Skeletal muscle cell (primary cell): ENCODE measurements at regions not wholly inside any gene's neighbourhood (a gene's known extent, or its start where the extent isn't known, plus 50 kb on each side); places are given as distances from the start of the nearest gene placed in this dataset.

Source experiments
- DNase-seq: peaks from one replicate; pipeline ENCODE4 v3.0.0-alpha.2; 2010; ENCODE audit warnings: low read depth
- H3K4me3 ChIP-seq: 2 replicates; pipeline ENCODE4 v1.5.1; 2011; ENCODE audit warnings: low read depth, mild to moderate bottlenecking, control low read depth, low read length, moderate library complexity

DNA sequence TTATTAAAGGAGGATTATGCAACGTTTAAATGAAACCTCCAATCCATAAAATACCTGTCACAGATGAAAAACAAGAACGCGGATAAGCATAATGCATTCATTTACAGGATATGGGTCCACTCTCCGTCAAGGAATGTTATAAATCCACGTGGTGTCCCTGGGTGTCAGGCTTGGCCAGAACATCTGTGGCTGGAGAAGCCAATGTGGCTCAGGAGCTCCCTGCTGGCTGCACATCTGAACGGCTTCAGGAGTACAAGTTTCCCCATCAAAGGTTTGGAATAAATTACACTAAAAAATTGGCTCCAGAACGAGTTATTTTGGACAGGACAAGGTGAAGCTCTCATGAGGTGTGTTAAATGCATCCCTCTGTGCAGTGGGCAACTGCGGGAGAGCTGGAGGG lies 87.8 kb upstream of the LEF1 start:
- DNase-seq: no peak
- no peak overlapping the region for H3K4me3 ChIP-seq

DNA sequence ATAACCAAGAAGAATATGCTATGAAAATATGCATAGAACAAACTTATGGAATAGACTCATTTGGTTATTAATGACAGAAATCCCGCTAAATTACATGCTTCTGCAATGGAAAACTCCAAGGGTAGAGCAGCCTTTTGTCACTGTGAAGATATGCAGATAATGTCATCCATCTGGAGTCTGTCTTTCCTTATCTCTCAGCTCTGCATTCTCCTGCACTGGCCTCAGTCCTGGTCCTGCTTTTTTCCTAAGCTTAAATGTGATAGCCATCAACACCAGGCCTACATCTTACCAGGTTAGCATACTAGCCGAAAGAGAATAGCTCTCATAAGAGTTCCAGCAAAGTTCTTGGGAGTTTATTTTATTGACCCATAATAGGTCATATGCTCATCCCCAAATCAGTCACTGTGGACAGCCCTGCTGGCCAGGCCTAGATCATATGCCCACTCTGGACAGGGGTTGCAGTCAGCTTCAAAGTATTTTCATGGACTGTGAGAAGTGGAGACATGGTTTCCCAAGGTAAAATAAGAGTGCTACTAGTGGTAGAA lies 86.5 kb upstream of the LEF1 start:
- no peak for DNase-seq
- no peak overlapping the region for H3K4me3 ChIP-seq

DNA sequence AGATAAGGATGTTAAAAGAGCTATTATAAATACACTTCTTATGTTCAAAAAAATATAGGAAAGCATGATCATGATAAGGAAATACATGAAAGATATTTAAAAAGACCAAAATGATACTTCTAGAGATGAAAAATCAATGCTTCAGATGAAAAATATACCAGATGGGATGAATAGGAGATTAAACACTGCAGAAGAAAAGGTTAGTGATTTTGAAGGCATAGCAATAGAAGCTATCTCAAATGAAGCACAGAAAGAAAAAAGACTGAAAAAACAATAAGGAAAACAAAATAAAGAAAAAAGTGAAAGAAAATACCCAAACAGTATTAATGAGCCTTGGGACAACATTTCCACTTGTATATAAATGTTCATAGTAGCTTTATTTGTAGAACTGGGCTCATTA lies 80.7 kb upstream of the LEF1 start:
- DNase-seq: no peak
- no peak overlapping the region for H3K4me3 ChIP-seq

DNA sequence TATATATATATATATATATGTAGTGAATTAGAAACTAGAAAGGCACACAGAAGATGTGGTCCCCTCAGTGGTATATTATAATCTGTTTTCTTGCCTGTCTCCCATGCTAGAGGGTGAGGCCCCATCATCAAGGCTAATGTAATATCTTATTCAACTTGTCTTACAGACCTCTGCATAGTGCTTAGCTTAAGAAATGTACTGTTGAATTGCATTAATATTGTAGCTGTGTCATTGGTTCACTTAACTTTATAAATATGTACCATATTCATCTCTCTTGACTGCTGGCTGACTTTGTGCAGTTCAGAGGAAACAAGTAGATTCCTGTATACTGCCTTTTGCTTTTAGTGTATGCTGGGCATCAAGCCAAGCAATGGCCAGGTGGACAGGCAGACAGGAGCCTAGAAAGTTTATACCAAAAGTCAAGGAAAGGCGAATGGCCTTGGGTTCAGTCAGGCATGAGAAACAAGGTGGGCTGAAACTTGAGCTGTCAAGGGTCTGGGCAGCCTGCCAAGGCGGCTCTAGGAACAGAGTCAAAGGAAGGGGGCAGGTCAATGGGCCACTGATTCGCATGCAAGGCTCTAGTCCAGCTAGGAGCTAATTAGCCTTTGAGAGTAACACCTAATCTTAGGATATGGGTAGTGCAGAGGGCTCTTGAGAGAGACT lies 78.8 kb upstream of the LEF1 start:
- DNase-seq: no peak
- no peak overlapping the region for H3K4me3 ChIP-seq

DNA sequence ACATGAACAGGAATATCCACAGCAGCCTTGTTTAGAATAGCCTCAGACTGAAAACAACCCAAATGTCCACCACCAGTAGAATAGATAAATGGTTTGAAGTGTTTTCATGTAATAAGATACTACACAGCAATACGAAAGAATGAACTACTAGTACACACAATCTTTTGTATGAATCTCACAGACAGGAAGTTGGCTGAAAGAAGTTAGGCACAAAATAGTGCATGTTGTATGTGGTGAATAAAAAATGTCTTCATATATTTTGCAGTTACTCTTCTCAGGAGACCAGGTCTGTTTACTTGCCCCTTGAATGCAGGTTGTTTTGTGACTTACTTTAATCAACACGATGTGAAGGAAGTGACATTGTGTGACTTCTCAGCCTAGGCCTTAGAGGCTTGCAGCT lies 75.9 kb upstream of the LEF1 start:
- no peak for DNase-seq
- H3K4me3 ChIP-seq: no peak overlapping the region

DNA sequence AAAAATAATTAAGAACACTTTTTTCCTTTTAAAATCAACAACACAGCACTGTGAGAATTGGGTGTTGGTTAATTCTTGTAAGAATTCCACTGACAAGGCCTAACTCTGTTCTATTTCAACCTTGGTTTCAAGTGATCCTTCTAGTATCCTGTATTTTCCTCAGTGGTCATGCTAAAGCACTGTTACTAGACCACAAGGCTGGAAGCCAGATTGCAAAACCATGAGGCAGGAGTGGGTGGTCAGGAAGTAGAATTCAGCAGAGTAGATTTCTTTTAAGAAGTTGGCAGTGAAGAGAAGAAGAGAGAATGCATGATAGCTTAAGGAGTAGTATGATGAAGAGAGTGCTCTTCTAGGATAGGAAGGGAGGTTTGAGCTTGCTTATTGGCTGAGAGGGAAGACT lies 71.6 kb upstream of the LEF1 start:
- DNase-seq: peak; percentile 15

DNA sequence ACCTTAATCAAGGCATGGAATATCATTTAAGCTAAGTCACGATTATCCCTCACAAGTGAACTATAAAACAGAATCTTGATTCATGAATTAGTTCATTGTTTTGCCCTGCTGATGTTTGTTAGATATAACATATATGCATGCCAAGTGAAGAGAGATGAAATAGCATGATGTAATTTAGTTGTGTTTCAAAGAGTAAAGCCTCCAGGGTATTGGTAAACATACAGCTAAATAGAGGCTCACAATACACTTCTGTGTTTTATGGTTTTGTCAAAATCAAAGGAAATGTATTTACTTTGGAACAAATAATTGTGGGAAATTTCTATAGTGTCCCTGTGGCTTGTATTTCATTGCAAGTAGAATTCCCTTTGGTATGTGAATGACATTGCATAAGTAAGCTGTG lies 69.0 kb upstream of the LEF1 start:
- H3K4me3 ChIP-seq: no peak overlapping the region

More for the DNA sequence above, 71.6 kb upstream of the LEF1 start:
- no peak overlapping the region for H3K4me3 ChIP-seq

DNA sequence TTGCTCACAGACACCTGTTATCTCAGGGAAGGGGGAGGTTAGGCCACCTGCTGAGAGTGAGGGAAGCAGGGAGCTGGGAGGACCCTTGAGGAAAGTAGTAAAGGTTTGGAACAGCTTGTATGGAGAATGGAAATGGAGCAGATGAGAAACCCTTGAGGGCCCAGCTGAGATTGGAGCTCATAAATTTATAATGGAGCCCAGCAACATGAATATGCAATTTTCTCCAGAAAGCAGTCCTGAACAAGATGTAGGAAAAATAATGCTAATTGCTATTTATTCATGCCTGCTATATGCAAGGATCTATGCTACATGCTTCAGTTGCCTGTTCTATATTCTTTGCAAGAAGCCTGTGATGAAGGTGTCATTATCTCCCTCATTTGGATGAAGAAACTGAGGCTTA lies 67.5 kb upstream of the LEF1 start:
- no peak overlapping the region for H3K4me3 ChIP-seq
- no peak for DNase-seq

More for the DNA sequence above, 69.0 kb upstream of the LEF1 start:
- DNase-seq: no peak

DNA sequence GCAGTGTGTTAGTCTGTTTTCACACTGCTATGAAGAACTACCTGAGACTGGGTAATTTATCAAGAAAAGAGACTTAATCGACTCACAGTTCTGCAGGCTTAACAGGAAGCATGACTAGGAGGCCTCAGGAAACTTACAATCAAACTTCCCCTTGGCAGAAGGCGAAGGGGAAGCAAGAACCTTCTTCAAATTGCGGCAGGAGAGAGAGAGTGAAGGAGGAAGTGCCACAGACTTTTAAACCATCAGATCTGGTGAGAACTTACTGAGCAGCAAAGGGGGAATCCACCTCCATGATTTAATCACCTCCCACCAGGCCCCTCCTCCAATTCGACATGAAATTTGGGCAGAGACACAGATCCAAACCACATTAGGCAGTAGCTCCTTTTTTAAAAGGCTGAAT lies 59.2 kb upstream of the LEF1 start:
- no peak for DNase-seq
- no peak overlapping the region for H3K4me3 ChIP-seq

DNA sequence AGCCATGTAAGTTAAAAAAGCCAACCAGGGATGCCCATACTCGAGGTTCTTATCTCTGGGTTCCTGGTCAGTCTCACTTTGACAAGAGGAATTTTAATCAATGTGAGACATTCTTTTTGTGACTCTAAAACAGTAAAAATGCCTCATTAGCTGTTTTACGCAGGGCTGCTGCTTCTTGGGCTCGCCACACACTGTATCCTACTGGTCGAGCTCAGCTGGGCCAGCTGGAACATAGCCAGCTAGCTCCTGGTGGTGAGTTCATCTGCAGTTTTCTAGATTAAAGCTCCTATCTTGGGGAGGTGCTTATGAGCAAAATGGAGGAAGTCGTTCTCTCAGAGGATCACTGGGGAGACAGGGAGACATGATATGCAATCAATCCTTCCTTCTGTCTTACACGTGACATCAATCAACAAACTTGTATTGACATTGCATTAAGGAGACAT lies 55.9 kb upstream of the LEF1 start:
- DNase-seq: peak; percentile 5
- H3K4me3 ChIP-seq: no peak overlapping the region

DNA sequence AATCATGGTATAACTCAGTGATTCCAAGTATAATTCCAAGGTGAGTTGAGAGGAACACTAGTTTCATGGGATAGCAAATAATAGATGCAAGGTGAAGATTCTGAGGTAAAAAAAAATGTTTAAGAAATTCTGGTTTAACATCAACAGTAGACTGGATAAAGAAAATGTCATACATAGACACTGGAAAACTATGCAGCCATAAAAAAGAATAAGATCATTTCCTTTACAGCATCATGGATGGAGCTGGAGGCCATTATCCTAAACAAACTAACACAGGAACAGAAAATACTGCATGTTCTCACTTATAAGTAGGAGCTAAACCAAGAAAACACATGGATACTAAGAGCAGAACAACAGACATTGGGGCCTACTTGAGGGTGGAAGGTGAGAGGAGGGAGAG lies 54.6 kb upstream of the LEF1 start:
- H3K4me3 ChIP-seq: no peak overlapping the region
- DNase-seq: no peak

DNA sequence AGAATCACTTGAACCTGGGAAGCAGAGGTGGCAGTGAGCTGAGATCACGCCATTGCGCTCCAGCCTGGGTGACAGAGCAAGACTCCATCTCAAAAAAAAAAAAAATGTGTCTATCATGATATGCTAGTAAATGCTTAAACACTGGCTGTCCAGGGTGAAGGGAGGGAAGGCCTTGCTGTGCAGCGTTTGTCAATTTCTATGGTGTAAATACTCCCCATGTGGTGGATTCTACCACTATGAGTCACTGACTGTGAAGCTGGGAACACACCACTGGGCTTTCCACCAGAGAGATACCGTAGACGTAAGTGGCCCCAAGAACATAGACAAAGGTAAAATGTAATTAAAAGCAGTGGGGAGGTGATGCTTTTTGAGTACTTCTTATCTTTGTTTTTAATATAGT lies 51.3 kb upstream of the LEF1 start:
- no peak overlapping the region for H3K4me3 ChIP-seq
- no peak for DNase-seq
